Smooth muscle cell (in vitro differentiated cells): ENCODE measurements at regions not wholly inside any gene's neighbourhood (a gene's known extent, or its start where the extent isn't known, plus 50 kb on each side); places are given as distances from the start of the nearest gene placed in this dataset.

Experiments used
- DNase-seq: peaks from one replicate; lab custom pipeline; 2025; ENCODE audit not compliant: unreplicated experiment; lab: John Stamatoyannopoulos, UW
- H2AFZ ChIP-seq: fragments of 200-600 bp; sonication (generic); 2 replicates; pipeline ENCODE4 v1.6.0; 2016; ENCODE audit warnings: antibody characterized with exemption, low read depth, mild to moderate bottlenecking
- H3F3A ChIP-seq: fragments of 200-600 bp; sonication (generic); 2 replicates; pipeline ENCODE4 v1.6.0; 2017; ENCODE audit warnings: antibody characterized with exemption, low read depth
- H3K27ac ChIP-seq: fragments of 200-600 bp; sonication (generic); 2 replicates; pipeline ENCODE4 v1.5.1; 2016; ENCODE audit warnings: low read depth, mild to moderate bottlenecking
- H3K27me3 ChIP-seq: fragments of 200-600 bp; sonication (generic); 2 replicates; pipeline ENCODE4 v1.6.1; 2016; ENCODE audit warnings: low read depth, mild to moderate bottlenecking
- H3K36me3 ChIP-seq: fragments of 200-600 bp; sonication (generic); 2 replicates; pipeline ENCODE4 v1.5.1; 2016; ENCODE audit warnings: low read depth
- H3K4me1 ChIP-seq: fragments of 200-600 bp; sonication (generic); 2 replicates; pipeline ENCODE4 v1.5.1; 2016; ENCODE audit warnings: low read depth
- H3K4me2 ChIP-seq: fragments of 200-600 bp; sonication (generic); 2 replicates; pipeline ENCODE4 v1.6.0; 2016; ENCODE audit warnings: mild to moderate bottlenecking
- H3K4me3 ChIP-seq: fragments of 200-600 bp; sonication (generic); 2 replicates; pipeline ENCODE4 v1.5.1; 2016; ENCODE audit warnings: mild to moderate bottlenecking
- H3K79me2 ChIP-seq: fragments of 200-600 bp; sonication (generic); 2 replicates; pipeline ENCODE4 v1.6.0; 2016; ENCODE audit warnings: low read depth, mild to moderate bottlenecking
- H3K9ac ChIP-seq: fragments of 200-600 bp; sonication (generic); 2 replicates; pipeline ENCODE4 v1.6.0; 2016; ENCODE audit warnings: low read depth
- H3K9me3 ChIP-seq: fragments of 200-600 bp; sonication (generic); replicated peaks from 2 replicates; pipeline ENCODE4 v1.5.1; 2016; ENCODE audit warnings: low read depth
- H4K20me1 ChIP-seq: fragments of 200-600 bp; sonication (generic); 2 replicates; pipeline ENCODE4 v1.6.0; 2016; ENCODE audit warnings: low read depth
- WGBS: methylation state at CpG from one replicate; pipeline ENCODE4 v1.1.7; 2016; ENCODE audit warnings: low lambda C conversion rate; 5-methylcytosine and 5-hydroxymethylcytosine counted together
- TF ChIP-seq, protein P1 (sequence below): fragments of 200-600 bp; sonication (generic); IDR thresholded peaks from 2 replicates; pipeline ENCODE4 v1.5.1; 2017; ENCODE audit warnings: borderline replicate concordance, mild to moderate bottlenecking, antibody characterized with exemption; ENCODE audit not compliant: insufficient read depth, poor library complexity, severe bottlenecking

DNA sequence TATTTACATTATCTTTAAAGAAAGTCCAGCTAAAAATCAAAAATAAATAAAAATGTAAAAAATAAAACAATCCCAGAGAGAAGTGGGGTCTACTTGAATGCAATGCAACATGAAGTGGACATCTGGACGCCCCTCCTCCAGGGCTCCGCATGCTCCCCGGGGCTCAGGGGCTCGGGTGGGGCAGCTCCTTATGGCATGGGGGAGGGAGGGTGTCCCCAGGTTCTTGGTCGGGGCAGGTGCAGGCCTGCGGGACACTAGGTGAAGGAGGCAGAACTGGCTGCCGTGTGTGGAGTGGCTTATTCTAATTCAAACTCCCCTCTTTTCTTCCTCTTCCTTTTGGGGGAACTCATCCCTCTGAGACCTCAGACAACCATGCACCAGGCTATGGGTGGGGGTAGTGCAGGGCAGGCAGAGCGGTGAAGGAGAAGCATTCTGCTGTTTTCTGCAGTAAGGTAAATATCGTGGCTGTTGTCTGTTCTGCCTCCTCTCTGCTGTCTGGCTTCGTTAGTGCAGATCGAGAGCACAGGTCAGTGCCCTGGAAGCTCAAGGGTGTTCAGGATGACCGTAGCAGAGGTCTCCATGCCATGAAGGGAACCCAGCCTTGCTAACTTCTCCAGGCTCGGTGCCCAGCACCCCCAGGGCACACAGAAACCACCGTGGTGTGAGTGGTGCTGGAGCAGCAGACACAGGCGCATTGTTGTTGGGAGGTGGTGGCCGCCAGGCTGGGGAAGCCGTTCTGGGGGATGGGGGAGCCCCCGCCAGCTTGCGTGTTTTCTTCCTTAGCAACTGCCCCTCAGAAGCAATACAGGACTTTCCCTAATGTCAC is 82.6 kb downstream of the TTLL2 start:
- Histone ChIP-seq H3K4me3 (no peak overlapping the region), H2AFZ (no peak overlapping the region), H3K27me3 (peaks cover 11% of the 10 kb centered on the region), H3K4me1 (no peaks in the 10 kb centered on the region), H3F3A (no peaks in the 10 kb centered on the region), H3K4me2 (no peak overlapping the region), H3K36me3 (no peaks in the 10 kb centered on the region), H3K27ac (no peak overlapping the region), H3K79me2 (no peaks in the 10 kb centered on the region), H4K20me1 (no peaks in the 10 kb centered on the region), H3K9ac (no peak overlapping the region), H3K9me3 (no peaks in the 10 kb centered on the region)
- 83% methylated on average over 19 of the region's 19 CpGs for WGBS
- DNase-seq: no peak
- TF ChIP-seq, protein P1, sequence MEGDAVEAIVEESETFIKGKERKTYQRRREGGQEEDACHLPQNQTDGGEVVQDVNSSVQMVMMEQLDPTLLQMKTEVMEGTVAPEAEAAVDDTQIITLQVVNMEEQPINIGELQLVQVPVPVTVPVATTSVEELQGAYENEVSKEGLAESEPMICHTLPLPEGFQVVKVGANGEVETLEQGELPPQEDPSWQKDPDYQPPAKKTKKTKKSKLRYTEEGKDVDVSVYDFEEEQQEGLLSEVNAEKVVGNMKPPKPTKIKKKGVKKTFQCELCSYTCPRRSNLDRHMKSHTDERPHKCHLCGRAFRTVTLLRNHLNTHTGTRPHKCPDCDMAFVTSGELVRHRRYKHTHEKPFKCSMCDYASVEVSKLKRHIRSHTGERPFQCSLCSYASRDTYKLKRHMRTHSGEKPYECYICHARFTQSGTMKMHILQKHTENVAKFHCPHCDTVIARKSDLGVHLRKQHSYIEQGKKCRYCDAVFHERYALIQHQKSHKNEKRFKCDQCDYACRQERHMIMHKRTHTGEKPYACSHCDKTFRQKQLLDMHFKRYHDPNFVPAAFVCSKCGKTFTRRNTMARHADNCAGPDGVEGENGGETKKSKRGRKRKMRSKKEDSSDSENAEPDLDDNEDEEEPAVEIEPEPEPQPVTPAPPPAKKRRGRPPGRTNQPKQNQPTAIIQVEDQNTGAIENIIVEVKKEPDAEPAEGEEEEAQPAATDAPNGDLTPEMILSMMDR: no peak

DNA sequence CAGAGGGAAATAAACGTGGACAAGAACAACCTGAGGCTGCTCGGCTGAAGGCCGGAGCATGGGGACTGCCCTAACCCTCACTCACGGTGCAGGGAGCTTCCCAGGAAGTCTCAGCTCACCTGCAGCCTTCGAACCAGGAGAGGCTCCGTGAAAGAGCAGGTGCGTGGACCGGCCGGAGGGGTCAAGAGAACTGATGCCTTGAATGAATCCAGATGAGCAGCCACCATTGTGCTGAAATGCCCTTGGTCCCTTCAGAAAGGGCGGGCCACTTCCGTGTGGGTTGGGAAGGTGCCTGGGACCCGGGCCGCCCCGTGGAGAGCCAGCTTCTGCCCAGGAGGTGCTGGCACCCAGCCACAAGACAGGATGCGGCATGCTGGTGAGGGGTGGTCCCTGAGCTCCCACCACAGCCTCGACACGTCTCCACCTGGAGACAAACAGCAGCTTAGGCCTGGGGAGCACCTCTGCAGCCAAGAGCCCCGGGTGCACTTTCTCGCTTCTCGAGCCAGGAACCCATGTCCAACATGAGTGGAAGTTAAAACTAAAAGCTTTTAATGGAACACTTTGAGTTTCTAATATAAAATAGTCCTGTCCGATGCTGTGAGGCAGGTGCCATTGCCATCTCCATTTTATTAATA is 83.5 kb downstream of the TTLL2 start:
- DNase-seq: no peak
- whole genome bisulfite sequencing: 91% methylated on average over 21 of the region's 21 CpGs
- no peaks in the 10 kb centered on the region for H3K9me3 ChIP-seq

DNA sequence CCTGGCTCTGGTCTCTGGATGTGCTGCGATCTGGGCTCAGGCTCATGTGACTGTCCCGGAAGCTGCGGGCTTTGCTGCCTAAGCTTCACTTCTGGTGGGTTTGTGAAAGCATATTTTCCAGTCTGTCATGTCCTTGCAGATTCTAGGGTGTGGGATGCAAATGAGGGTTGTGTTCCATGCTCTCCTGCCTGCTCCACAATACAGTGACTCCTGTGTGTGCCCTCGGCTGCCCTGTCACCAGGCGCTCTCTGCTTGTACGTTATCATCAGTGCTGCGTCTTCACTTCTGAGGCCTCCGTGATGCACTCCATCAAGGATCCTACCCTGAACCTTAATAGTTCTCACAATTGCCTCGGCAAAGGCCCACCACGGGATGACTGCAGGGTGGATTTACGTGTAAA is 84.2 kb downstream of the TTLL2 start:
- WGBS: 83% methylated on average over 11 of the region's 11 CpGs
- no peak overlapping the region for H3K4me3 ChIP-seq

More for the DNA sequence above, 83.5 kb downstream of the TTLL2 start:
- TF ChIP-seq, protein P1: no peak
- Histone ChIP-seq H3K27me3 (peaks cover 11% of the 10 kb centered on the region), H3K79me2 (no peaks in the 10 kb centered on the region), H3K27ac (no peak overlapping the region), H3K4me2 (no peak overlapping the region), H3K36me3 (no peaks in the 10 kb centered on the region), H3K4me3 (no peak overlapping the region), H3K9ac (no peak overlapping the region), H3K4me1 (no peaks in the 10 kb centered on the region), H2AFZ (no peak overlapping the region), H3F3A (no peaks in the 10 kb centered on the region), H4K20me1 (no peaks in the 10 kb centered on the region)

More for the DNA sequence above, 84.2 kb downstream of the TTLL2 start:
- TF ChIP-seq, protein P1: no peak
- Histone ChIP-seq H3K9ac (no peak overlapping the region), H3K27me3 (peaks cover 11% of the 10 kb centered on the region), H3K36me3 (no peaks in the 10 kb centered on the region), H4K20me1 (no peaks in the 10 kb centered on the region), H3K9me3 (no peaks in the 10 kb centered on the region), H3K4me1 (no peaks in the 10 kb centered on the region), H3K79me2 (no peaks in the 10 kb centered on the region), H3F3A (no peaks in the 10 kb centered on the region), H3K4me2 (no peak overlapping the region), H2AFZ (no peak overlapping the region), H3K27ac (no peak overlapping the region)
- DNase-seq: no peak
